Uterus (tissue), 2 donors: ENCODE measurements at regions not wholly inside any gene's neighbourhood (a gene's known extent, or its start where the extent isn't known, plus 50 kb on each side); places are given as distances from the start of the nearest gene placed in this dataset.

Experiments used
- CTCF ChIP-seq, 4 experiments: fragments of 200-600 bp in 2 of 4; fragments of 450-650 bp in 2 of 4; sonication (generic) in 2 of 4; IDR thresholded peaks; one replicate each; pipeline ENCODE4 v1.5.1; 2016 to 2019; ENCODE audit warnings: antibody characterized with exemption in 4 of 4, mild to moderate bottlenecking in 2 of 4, moderate library complexity in 1 of 4
- POLR2A ChIP-seq, 2 donors: fragments of 450-650 bp; IDR thresholded peaks; one replicate each; pipeline ENCODE4 v1.6.1; 2016; ENCODE audit warnings: antibody characterized with exemption in 2 of 2, mild to moderate bottlenecking in 1 of 2, moderate library complexity in 1 of 2

GRCh38 chr21:35730325-35730724 is 330.0 kb downstream of the SETD4 start:
- TF ChIP-seq CTCF (IDR thresholded peaks at IDR 0.05) = no peak
- no peak for TF ChIP-seq POLR2A (IDR thresholded peaks at IDR 0.05)
